ENCODE measurements at regions not wholly inside any gene's neighbourhood (a gene's known extent, or its start where the extent isn't known, plus 50 kb on each side); places are given as distances from the start of the nearest gene placed in this dataset.

DNA sequence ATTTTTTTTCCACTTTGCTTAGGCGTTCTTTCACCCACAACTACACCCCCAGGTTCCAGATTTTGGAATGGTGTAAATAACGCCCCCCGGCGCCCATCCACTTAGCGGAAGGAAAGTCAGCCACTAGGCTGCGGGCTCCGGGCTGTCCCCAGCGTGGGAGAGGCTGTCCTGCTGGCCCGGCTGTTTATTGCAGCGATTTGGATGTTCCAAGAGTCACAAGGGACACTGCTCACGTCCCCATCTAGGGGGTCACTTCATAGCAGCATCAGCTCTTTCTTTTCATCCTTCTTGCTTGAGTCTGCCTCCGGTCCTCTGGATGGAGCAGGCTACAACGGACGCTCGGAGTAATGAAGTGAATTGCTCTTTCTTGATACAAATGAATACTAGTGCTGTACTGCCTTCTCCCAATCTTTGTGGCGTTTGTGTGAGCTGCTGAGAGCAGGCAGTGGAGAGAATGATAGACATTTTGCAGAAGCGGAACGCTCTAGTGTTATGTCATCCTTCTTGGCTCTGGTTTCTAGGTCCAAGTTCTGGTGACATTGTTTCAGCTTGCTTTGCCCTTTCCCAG, 50.7 kb upstream of the PAIP2B start:
- WGBS (ENCODE audit: insufficient coverage) = 19% methylated on average over 10 of the region's 18 CpGs
- Histone ChIP-seq H3K4me1 (ENCODE audit: control insufficient read depth in 1 of 2, extremely low read depth in 1 of 2, insufficient read depth in 2 of 2, low read length in 2 of 2) (peaks cover 0 to 19% of the 10 kb centered on the region in 2 experiments), H3K36me3 (ENCODE audit: control insufficient read depth in 2 of 2, extremely low read depth in 1 of 2, insufficient read depth in 1 of 2, low read length in 1 of 2) (no peaks in the 10 kb centered on the region), H3K27me3 (replicated peaks in 1 of 2; ENCODE audit: control insufficient read depth in 2 of 2, extremely low read depth in 1 of 2, insufficient read depth in 2 of 2, low read length in 1 of 2) (peaks cover 4 to 29% of the 10 kb centered on the region in 2 experiments), H3K4me3 (ENCODE audit: control insufficient read depth in 1 of 2, extremely low read depth in 1 of 2, low read length in 1 of 2) (peak overlapping the region in 1 of 2 donors; percentile 38), H3K27ac (ENCODE audit: low read length) (no peak overlapping the region), H3K9me3 (no peaks in the 10 kb centered on the region)
- CTCF ChIA-PET = interaction anchor here (0.5 to 0.6 kb wide), 3 partner anchors 33 to 199 kb away, joined by 3 to 4 read pairs (median 4); no protein-coding TSS in a partner anchor
- Mint-ChIP-seq H3K4me1 (peaks cover 10 to 18% (median 14%) of the 10 kb centered on the region in 3 donors), H3K36me3 (no peaks in the 10 kb centered on the region), H3K9me3 (no peaks in the 10 kb centered on the region), H3K27me3 (peaks cover 70 to 78% of the 10 kb centered on the region in 2 donors), H3K27ac (peak overlapping the region in 1 of 2 donors; percentile 2), H3K4me3 (peak overlapping the region; percentile 52 to 74 (median 70))
- POLR2A ChIA-PET = no interaction called here
- ATAC-seq (replicated peaks in 1 of 4) (no peak), DNase-seq (peak in 7 of 35 experiments; percentile 4 to 31 (median 11))

DNA sequence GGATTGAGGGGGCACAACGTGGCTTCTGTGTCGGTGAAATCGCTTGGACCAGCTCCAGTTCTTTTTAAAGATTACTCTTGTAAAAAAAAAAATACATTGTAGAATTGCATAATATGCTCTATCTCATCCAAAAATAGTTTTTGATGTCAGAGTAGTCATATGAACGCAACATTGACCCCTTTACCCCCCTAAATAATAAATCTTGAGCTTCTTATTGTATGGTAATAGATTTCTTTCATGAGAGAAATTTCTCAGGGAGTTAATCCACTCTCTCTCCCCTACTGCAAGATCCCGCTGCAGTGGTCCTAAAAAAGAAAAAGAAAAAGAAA, 50.2 kb upstream of the PAIP2B start:
- H3K27ac Mint-ChIP-seq = no peak overlapping the region
- Histone ChIP-seq H3K36me3 (ENCODE audit: control insufficient read depth in 2 of 2, extremely low read depth in 1 of 2, insufficient read depth in 1 of 2, low read length in 1 of 2) (no peaks in the 10 kb centered on the region), H3K4me1 (ENCODE audit: control insufficient read depth in 1 of 2, extremely low read depth in 1 of 2, insufficient read depth in 2 of 2, low read length in 2 of 2) (peaks cover 0 to 19% of the 10 kb centered on the region in 2 experiments), H3K27me3 (replicated peaks in 1 of 2; ENCODE audit: control insufficient read depth in 2 of 2, extremely low read depth in 1 of 2, insufficient read depth in 2 of 2, low read length in 1 of 2) (peaks cover 4 to 29% of the 10 kb centered on the region in 2 experiments), H3K9me3 (no peaks in the 10 kb centered on the region), H3K27ac (ENCODE audit: low read length) (no peak overlapping the region), H3K4me3 (ENCODE audit: control insufficient read depth in 1 of 2, extremely low read depth in 1 of 2, low read length in 1 of 2) (peak overlapping the region; percentile 60 to 64)
- CTCF ChIA-PET = interaction anchor here (0.5 to 1.0 kb wide), 5 partner anchors 26 to 200 kb away, joined by 3 to 5 read pairs (median 4); partner anchors contain the start of gene ZNF638 (in 1 of the 2)
- H3K4me1 Mint-ChIP-seq = peaks cover 10 to 18% (median 14%) of the 10 kb centered on the region in 3 donors
- WGBS (ENCODE audit: insufficient coverage) = no CpG with 5 or more reads among the region's 5 CpGs
- peaks cover 70 to 79% of the 10 kb centered on the region in 2 donors for H3K27me3 Mint-ChIP-seq
- peak overlapping the region; percentile 70 to 74 (median 73) for H3K4me3 Mint-ChIP-seq
- no peaks in the 10 kb centered on the region for H3K9me3 Mint-ChIP-seq
- DNase-seq = no peak
- H3K36me3 Mint-ChIP-seq = no peaks in the 10 kb centered on the region
- POLR2A ChIA-PET = interaction anchor here in 1 of 2 donors (0.7 kb wide), 1 partner anchor 49 kb away, joined by 3 read pairs; no protein-coding TSS in a partner anchor
- ATAC-seq (replicated peaks in 1 of 4) = no peak

DNA sequence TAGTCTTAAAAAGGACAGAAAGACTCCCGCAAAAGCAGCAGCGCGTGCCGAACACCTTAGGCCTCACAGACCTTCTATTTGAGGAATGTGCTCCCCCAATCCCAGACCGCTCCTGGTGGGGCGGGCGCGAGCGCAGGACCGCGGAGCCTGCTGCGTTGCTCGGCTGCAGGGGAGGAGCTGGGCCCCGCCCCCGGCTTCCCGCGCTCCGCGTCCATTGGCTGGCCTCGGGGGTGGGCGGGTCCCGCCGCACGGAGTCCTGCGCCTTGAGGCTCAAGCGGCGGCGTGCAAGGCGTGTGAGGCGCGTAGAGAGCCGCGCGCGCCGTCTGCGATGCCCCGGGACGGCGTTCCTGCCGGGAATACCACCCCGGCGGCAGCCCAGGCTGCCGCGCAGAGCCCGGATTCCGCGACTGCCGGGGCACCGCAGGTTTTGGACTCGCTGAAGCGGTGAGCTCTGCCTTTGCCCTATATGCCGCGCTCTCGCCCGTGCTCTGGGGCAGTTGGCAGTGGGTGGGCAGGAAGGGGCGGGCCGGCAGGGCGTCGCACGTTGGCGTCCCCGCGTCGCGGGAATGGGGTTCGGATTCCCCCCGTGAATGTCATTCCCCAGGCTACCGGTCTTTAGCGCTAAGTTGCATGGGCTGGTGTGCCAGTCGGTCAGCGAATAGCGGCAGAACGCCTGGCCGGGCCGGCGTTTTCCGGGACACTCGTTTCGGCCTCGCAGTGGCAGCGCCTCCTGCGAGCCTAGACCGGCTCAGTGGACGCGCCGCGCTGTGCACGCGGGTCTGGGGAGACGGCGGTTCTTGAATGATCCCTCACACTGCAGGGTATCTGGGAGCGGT, 49.6 kb upstream of the PAIP2B start:
- peak; percentile 99 to 100 (median 100) for ATAC-seq (replicated peaks in 1 of 4)
- WGBS (ENCODE audit: insufficient coverage) = under 1% methylated on average over 92 of the region's 93 CpGs
- POLR2A ChIA-PET = interaction anchor here in 1 of 2 donors (0.7 kb wide), 2 partner anchors 8 to 49 kb away, joined by 3 to 4 read pairs; no protein-coding TSS in a partner anchor

More for the DNA sequence above, 49.6 kb upstream of the PAIP2B start:
- no peaks in the 10 kb centered on the region for H3K9me3 Mint-ChIP-seq
- no peaks in the 10 kb centered on the region for H3K9me3 ChIP-seq
- no peaks in the 10 kb centered on the region for H3K36me3 ChIP-seq (ENCODE audit: control insufficient read depth in 2 of 2, extremely low read depth in 1 of 2, insufficient read depth in 1 of 2, low read length in 1 of 2)
- peaks cover 4 to 29% of the 10 kb centered on the region in 2 experiments for H3K27me3 ChIP-seq (replicated peaks in 1 of 2; ENCODE audit: control insufficient read depth in 2 of 2, extremely low read depth in 1 of 2, insufficient read depth in 2 of 2, low read length in 1 of 2)
- DNase-seq = peak; percentile 48 to 86 (median 71)
- peaks cover 10 to 18% (median 14%) of the 10 kb centered on the region in 3 donors for H3K4me1 Mint-ChIP-seq
- H3K27ac Mint-ChIP-seq = no peak overlapping the region
- CTCF ChIA-PET = interaction anchor here in 1 of 2 donors (0.6 to 1.0 kb wide), 2 partner anchors 26 to 55 kb away, joined by 3 to 5 read pairs; partner anchors contain the start of gene ZNF638
- no peaks in the 10 kb centered on the region for H3K36me3 Mint-ChIP-seq
- H3K4me3 ChIP-seq (ENCODE audit: control insufficient read depth in 1 of 2, extremely low read depth in 1 of 2, low read length in 1 of 2) = peak overlapping the region; percentile 60 to 64
- H3K4me3 Mint-ChIP-seq = peak overlapping the region; percentile 70 to 74 (median 73)
- no peak overlapping the region for H3K27ac ChIP-seq (ENCODE audit: low read length)
- H3K27me3 Mint-ChIP-seq = peaks cover 70 to 80% of the 10 kb centered on the region in 2 donors
- H3K4me1 ChIP-seq (ENCODE audit: control insufficient read depth in 1 of 2, extremely low read depth in 1 of 2, insufficient read depth in 2 of 2, low read length in 2 of 2) = peaks cover 0 to 19% of the 10 kb centered on the region in 2 experiments

All from T-cell (primary cell).